Dedifferentiated amniotic fluid mesenchymal stem cell (primary cell): ENCODE measurements at regions not wholly inside any gene's neighbourhood (a gene's known extent, or its start where the extent isn't known, plus 50 kb on each side); places are given as distances from the start of the nearest gene placed in this dataset.

Experiments
- DNase-seq: peaks from one replicate; pipeline ENCODE4 v3.0.0-alpha.2; 2016; ENCODE audit errors: extremely low spot score

- no peak for DNase-seq
Measured at GRCh38 chr1:76763738-76764137, 103.5 kb upstream of the ST6GALNAC5 start.

GRCh38 chr1:76764638-76765454 is 102.4 kb upstream of the ST6GALNAC5 start:
- DNase-seq = no peak

GRCh38 chr1:76766381-76766780 is 100.9 kb upstream of the ST6GALNAC5 start:
- DNase-seq = no peak

DNA sequence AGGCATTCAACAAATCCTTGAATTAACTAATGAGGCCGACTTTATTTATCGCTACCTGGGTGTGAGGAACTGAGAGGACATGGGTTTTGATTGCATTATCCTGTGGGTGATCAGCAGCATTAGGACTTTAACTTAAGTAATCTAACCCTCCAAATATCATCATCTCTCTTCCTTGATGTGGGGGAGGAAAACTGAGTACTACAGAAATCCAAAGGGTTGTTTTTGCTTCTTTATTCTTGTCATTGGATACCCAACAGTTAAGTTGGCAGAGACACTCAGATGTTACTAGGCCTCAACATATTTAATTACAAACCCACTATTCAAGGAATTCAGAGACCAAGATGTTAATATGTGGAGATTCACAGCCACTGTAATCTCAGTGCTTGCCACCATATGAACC is 97.4 kb upstream of the ST6GALNAC5 start:
- DNase-seq = no peak

DNA sequence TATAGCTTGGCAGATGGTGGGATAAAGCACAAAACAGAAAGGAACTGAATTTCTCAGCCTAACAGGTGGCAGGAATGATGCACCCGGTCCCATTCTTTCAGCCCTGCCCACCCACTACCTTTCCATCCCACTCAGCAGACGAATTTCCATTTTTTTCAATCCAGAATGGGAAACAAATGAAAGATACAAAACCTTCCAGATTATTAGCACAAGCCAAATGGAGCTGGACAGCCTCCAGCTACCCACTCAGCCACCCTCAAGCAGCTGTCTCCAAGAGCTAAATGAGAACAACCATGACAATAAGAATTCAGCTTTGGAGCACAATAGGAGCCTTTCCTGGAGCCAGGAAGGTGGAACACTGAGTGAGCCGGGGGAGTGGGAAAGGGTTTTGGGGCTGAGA is 96.3 kb upstream of the ST6GALNAC5 start:
- DNase-seq = no peak

DNA sequence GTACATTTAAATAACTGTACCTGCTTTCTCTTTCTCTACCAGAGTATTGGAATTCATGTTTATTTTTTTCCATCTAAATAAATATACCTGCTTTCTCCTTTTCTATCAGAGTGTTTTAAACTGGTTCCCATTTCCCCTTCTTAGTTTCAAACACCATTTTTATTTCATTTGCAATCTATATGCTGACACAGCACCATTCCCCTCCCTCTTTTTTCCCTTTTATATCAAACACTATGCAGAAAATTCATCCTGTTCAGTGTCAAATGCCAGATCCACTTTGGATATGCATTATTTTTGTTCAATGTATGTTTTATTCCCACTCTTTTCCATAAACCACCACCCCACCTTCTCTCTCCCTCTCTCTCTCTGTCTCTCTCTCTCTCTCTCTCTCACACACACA is 85.8 kb upstream of the ST6GALNAC5 start:
- no peak for DNase-seq

GRCh38 chr1:76782809-76783208 is 84.5 kb upstream of the ST6GALNAC5 start:
- DNase-seq = peak; percentile 52

- no peak for DNase-seq
Measured at GRCh38 chr1:76784502-76784901, 82.8 kb upstream of the ST6GALNAC5 start.

- no peak for DNase-seq
Measured at GRCh38 chr1:76786222-76786621, 81.1 kb upstream of the ST6GALNAC5 start.

- DNase-seq = no peak
Measured at GRCh38 chr1:76793594-76793993, 73.7 kb upstream of the ST6GALNAC5 start.

GRCh38 chr1:76799700-76800099 is 67.6 kb upstream of the ST6GALNAC5 start:
- DNase-seq = no peak

DNA sequence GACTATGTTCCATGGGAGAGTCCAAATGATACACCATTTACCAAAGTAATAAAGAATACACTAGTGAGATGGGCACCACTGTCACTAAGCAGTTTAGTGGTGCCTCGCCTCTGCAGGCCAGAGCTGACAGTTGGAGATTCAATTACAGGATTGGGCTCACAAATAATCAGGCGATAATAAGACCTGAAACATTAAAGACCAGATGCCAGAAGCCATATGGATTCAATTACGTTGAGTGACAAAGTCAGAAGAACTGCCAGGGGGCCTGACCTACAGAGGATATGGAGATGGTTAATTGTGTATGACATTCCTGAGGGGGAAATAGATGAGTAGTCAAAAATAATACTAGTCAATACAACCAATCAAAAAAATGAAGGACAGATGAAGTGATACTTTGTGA is 65.2 kb upstream of the ST6GALNAC5 start:
- DNase-seq = no peak

- DNase-seq = no peak
Measured at GRCh38 chr1:76807543-76808260, 59.6 kb upstream of the ST6GALNAC5 start.
